HUES64 (cell line): ENCODE measurements at regions not wholly inside any gene's neighbourhood (a gene's known extent, or its start where the extent isn't known, plus 50 kb on each side); places are given as distances from the start of the nearest gene placed in this dataset.
A peak's percentile ranks its signal among the peaks of the same experiment; 100 is the strongest.
"Not testable (repeated sequence)": the region's sequence is repeated elsewhere in the genome, so short reads cannot be mapped to it uniquely, and the experiment has no call there.

ENCODE experiments used
- H3K27ac ChIP-seq: 2 replicates; pipeline ENCODE4 v1.7.0; 2013; ENCODE audit warnings: low read depth, low read length, inconsistent platforms
- H3K27me3 ChIP-seq: 2 replicates; pipeline ENCODE4 v1.6.1; 2013; ENCODE audit warnings: mild to moderate bottlenecking, low read length; ENCODE audit not compliant: insufficient read depth
- H3K36me3 ChIP-seq: 2 replicates; pipeline ENCODE4 v1.6.1; 2013; ENCODE audit warnings: mild to moderate bottlenecking, low read length; ENCODE audit not compliant: insufficient read depth
- H3K4me1 ChIP-seq: 2 replicates; pipeline ENCODE4 v1.6.1; 2013; ENCODE audit warnings: mild to moderate bottlenecking, low read length, moderate library complexity; ENCODE audit not compliant: insufficient read depth
- H3K4me3 ChIP-seq: 2 replicates; pipeline ENCODE4 v1.5.1; 2013; ENCODE audit warnings: mild to moderate bottlenecking, low read length, moderate library complexity
- H3K9ac ChIP-seq: 2 replicates; pipeline ENCODE4 v1.6.1; 2013; ENCODE audit warnings: mild to moderate bottlenecking, low read depth, low read length
- H3K9me3 ChIP-seq: 2 replicates; pipeline ENCODE4 v1.6.1; 2013; ENCODE audit warnings: low read depth, low read length; ENCODE audit not compliant: insufficient read depth
- WGBS: fragments of 150-250, 120-280 bp; methylation state at CpG from one replicate; pipeline ENCODE4 v1.1.7; 2013; ENCODE audit warnings: missing lambda C conversion rate; 5-methylcytosine and 5-hydroxymethylcytosine counted together

DNA sequence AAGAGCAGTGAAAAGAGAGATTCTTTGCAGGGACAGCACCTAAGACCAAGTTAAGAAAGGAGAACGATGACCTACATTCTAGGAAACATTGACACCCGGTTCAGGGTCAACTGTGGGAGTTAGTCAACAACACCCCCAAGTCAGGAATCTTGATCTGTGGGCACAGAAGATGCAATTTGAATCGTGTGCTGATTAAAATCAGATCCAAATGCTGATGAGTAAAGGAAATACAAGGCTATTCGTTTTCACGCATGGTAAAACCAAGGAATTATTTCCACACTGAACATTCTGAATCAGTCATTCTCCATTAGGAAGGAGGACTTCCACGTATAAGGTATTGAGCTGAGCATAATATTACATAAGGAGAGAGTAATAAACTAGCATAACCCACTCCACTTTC is 124.2 kb downstream of the COPS8 start:
- Histone ChIP-seq H3K9me3 (no peaks in the 10 kb centered on the region), H3K4me1 (peaks cover 28% of the 10 kb centered on the region), H3K36me3 (no peaks in the 10 kb centered on the region), H3K27me3 (no peaks in the 10 kb centered on the region), H3K9ac (no peak overlapping the region), H3K27ac (no peak overlapping the region), H3K4me3 (no peak overlapping the region)
- 88% methylated on average over 5 of the region's 6 CpGs for WGBS

DNA sequence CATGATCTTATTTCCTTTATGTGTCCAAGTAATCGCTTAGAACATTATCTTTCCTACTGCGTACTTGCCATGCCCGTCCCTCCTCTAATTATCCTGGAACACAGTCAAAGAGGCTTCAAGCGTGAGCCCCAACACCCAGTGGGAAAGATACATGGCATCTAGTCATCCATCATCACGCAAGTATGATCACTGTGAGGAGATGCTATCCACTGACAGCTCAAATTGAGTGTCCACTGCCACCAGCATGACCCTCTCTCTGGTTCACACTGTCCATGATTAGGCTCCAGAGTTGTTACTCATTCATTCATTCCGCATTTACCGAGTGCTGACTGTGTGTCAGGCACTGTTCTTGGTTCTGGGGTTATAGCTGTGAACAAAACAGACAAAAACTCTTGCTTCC is 124.6 kb downstream of the COPS8 start:
- peaks cover 25% of the 10 kb centered on the region for H3K4me1 ChIP-seq
- peak overlapping the region; percentile 13; the same call in 1 of the 2 replicates for H3K27ac ChIP-seq
- H3K9ac ChIP-seq, result no peak overlapping the region
- no peaks in the 10 kb centered on the region for H3K36me3 ChIP-seq
- no peaks in the 10 kb centered on the region for H3K27me3 ChIP-seq
- WGBS, result 95% methylated on average over 7 of the region's 7 CpGs
- H3K9me3 ChIP-seq, result no peaks in the 10 kb centered on the region
- H3K4me3 ChIP-seq, result no peak overlapping the region

DNA sequence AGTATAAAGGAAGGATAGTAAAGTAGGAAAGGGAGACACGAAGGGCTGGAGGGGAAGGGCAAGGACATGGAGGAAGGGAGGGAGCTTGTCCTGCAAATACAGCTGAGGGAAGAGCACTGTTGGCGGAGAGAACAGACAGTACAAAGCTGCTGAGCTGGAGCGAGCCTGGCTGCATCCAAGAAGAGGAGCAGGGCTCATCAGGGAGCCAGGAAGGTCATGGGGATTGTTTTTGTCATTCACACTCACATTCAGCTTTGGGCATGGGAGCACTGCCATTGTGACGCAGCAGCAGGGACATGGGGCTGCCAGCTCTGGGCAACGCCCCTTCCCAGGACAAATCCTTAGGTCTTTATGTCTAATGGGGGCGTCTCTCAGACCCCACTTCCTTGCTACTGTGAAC is 125.1 kb downstream of the COPS8 start:
- no peaks in the 10 kb centered on the region for H3K36me3 ChIP-seq
- no peaks in the 10 kb centered on the region for H3K9me3 ChIP-seq
- H3K4me3 ChIP-seq, result no peak overlapping the region
- H3K27ac ChIP-seq, result peak overlapping the region; percentile 70; the same call in 1 of the 2 replicates
- H3K27me3 ChIP-seq, result no peaks in the 10 kb centered on the region
- peaks cover 21% of the 10 kb centered on the region for H3K4me1 ChIP-seq
- H3K9ac ChIP-seq, result no peak overlapping the region
- WGBS, result 35% methylated on average over 6 of the region's 6 CpGs

DNA sequence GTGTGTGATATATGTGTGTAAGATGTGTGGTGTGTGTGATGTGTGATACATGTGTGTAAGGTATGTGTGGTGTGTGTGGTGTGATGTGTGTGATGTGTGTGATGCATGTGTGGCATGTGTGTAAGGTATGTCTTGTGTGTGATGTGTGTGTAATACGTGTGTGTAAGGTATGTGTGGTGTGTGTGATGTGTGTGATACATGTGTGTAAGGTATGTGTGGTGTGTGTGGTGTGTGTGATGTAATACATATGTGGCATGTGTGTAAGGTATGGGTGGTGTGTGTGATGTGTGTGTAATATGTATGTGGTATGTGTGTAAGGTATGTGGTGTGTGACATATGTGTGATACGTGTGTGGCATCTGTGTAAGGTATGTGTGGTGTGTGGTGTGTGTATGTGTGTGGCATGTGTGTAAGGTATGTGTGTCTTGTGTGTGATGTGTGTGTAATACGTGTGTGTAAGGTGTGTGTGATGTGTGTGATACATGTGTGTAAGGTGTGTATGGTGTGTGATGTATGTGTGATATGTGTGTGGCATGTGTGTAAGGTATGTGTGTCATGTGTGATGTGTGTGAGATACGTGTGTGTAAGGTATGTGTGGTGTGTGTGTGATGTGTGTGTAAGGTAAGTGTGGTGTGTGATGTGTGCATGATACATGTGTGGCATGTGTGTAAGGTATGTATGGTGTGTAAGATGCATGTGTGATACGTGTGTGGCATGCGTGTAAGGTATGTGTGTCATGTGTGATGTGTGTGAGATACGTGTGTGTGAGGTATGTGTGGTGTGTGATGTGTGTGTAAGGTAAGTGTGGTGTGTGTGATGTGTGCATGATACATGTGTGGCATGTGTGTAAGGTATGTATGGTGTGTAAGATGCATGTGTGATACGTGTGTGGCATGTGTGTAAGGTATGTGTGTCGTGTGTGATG is 126.9 kb downstream of the COPS8 start:
- H3K27me3 ChIP-seq, result not testable (repeated sequence)

DNA sequence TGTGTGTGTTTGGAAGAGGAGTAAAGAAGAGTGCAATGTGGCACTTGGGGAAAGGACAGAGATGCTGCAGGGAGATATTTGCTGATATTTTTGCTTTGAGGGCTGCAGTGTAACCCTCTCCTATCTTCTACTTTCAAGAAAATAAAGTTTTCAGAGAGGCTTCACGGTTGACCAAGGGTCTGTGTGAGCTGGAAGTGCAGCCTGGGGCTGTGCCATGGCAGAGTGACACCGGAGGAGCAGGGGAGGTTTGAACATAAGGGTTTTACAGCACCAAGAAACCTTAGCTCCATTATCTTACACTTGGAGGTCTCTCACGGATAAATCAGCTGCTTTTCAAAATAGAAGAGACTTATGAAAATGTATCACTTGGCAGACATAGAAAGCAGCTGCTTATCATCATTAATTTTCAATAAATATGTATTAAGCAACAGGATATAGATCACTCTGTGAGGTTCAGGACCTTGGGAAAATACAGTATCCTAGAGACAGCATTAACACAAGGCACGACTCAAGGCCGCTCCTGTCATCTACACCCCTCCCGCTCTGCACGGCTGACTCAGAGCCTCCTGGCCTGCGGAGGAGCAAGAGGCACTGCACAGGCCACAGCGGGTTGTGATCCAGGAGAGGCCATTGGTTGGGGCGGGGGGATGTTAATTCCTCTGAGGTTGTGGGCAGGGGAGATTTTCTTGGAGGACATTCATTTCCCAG is 127.8 kb downstream of the COPS8 start:
- Histone ChIP-seq H3K4me1 (peaks cover 30% of the 10 kb centered on the region), H3K4me3 (no peak overlapping the region), H3K9ac (no peak overlapping the region), H3K9me3 (no peaks in the 10 kb centered on the region), H3K27me3 (no peaks in the 10 kb centered on the region), H3K27ac (no peak overlapping the region), H3K36me3 (no peaks in the 10 kb centered on the region)
- 69% methylated on average over 9 of the region's 10 CpGs for WGBS

More for the DNA sequence above, 126.9 kb downstream of the COPS8 start:
- not testable (repeated sequence) for H3K9ac ChIP-seq, H3K4me3 ChIP-seq, H3K9me3 ChIP-seq, H3K36me3 ChIP-seq, H3K27ac ChIP-seq
- 92% methylated on average over 9 of the region's 9 CpGs for WGBS
- H3K4me1 ChIP-seq, result peaks cover 21% of the 10 kb centered on the region

DNA sequence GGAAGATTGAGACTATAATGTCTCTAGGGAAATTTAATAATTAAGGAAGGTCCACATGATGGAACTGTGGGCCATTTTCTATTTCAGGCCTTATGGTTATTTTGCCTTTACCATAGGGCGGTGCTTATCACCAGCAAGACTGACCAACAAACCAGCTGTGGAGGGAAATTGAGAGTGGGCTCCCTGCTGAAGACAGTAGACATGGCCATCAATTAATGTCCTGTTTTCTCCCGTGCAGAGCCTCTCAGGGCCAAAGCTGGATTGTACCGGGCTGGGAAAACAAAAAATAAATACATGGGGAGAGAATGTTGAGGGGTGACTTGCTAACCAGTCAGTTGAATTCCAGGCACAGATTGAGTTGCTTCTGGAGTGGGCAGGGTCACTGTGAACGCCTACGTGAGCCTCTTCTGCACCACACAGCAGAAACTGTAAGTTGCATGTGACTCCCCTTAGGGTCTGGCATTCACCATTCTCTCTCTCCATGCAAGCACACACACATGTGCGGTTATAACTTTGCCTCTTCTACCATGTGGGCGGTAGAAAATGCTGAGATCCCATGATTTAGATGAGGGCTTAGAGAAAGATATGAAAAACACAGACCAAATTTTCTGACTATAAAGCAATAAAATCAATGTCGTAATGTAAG is 128.5 kb downstream of the COPS8 start:
- Histone ChIP-seq H3K27me3 (no peaks in the 10 kb centered on the region), H3K4me3 (no peak overlapping the region), H3K36me3 (no peaks in the 10 kb centered on the region), H3K4me1 (peaks cover 27% of the 10 kb centered on the region), H3K9me3 (no peaks in the 10 kb centered on the region), H3K27ac (no peak overlapping the region), H3K9ac (no peak overlapping the region)
- 92% methylated on average over 7 of the region's 8 CpGs for WGBS

DNA sequence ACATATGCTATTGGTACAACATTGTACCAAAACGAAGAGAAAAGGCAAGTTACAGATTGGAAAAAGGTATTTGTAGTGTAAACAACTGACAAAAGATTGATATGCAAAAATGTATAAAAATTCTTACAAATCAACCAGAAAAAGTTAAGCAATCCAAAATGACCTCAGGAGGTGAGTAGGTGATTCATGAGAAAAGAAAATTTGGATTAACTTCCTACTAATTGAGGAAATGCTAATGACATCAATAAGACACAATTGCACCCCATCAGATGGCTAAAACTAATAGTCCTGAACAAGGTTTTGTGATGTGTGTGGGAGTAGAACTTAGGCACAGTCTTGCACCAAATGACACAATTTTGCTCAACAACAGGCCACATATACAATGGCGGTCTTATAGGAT is 129.3 kb downstream of the COPS8 start:
- Histone ChIP-seq H3K9me3 (no peaks in the 10 kb centered on the region), H3K27ac (no peak overlapping the region), H3K36me3 (no peaks in the 10 kb centered on the region), H3K4me1 (peaks cover 27% of the 10 kb centered on the region), H3K9ac (no peak overlapping the region), H3K4me3 (no peak overlapping the region), H3K27me3 (no peaks in the 10 kb centered on the region)
- no CpG with 5 or more reads among the region's 2 CpGs for WGBS

DNA sequence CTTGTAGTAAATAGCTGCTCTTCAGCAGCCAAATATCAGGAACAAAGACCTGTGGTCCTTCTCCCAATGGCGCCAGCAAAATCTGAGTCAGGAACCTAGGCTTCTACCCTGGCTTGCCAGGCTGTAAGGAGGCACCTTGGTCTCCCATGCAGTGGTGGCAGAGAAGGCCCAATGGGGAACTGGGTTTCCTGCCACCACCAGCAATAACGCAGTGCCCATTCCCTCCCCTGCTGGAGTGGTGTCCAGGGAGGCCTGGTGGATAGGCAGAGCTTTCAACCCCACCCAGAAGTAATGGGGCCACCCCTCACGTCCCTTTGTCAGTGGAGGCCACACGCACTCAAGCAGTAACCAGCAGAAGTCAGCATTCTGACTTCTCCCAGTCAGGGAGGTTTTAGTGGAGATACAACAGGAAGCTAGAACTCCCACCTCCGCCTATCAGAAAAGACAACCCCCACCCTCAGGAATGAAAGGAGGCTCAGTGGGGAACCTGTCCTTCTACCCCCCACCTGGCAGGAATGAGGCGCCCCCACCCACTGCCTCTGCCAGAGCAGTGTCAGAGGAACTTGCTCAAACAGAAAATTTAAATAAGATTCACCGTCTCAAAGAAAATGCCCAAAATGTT is 132.4 kb downstream of the COPS8 start:
- 42% methylated on average over 7 of the region's 7 CpGs for WGBS
- peak overlapping the region; percentile 78; the same call in 1 of the 2 replicates for H3K27ac ChIP-seq

DNA sequence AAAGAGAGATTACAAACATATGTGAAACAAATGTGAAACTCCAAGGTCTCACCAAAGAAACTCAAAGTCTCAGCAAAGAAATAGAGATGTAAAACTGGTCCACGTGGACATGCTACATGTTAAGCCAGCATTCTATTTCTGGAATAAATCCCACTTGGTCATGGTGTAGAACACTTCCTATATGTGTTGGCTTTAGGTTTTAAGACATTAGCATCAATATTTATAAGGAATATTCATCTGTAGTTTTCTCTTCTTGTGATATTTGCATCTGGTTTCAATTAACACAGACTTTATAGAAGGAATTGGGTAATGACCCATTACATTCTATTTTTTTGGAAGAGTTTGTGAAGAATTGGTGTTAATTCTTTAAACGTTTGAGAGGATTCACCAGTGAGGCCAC is 133.1 kb downstream of the COPS8 start:
- Histone ChIP-seq H3K4me3 (no peak overlapping the region), H3K27ac (peak overlapping the region; percentile 31; the same call in 1 of the 2 replicates), H3K36me3 (no peaks in the 10 kb centered on the region), H3K4me1 (peaks cover 13% of the 10 kb centered on the region), H3K9ac (no peak overlapping the region), H3K27me3 (no peaks in the 10 kb centered on the region), H3K9me3 (no peaks in the 10 kb centered on the region)
- WGBS, result 80% methylated on average over 2 of the region's 2 CpGs

More for the DNA sequence above, 132.4 kb downstream of the COPS8 start:
- H3K9me3 ChIP-seq, result no peaks in the 10 kb centered on the region
- H3K27me3 ChIP-seq, result no peaks in the 10 kb centered on the region
- no peak overlapping the region for H3K4me3 ChIP-seq
- no peaks in the 10 kb centered on the region for H3K36me3 ChIP-seq
- no peak overlapping the region for H3K9ac ChIP-seq
- H3K4me1 ChIP-seq, result peaks cover 13% of the 10 kb centered on the region

DNA sequence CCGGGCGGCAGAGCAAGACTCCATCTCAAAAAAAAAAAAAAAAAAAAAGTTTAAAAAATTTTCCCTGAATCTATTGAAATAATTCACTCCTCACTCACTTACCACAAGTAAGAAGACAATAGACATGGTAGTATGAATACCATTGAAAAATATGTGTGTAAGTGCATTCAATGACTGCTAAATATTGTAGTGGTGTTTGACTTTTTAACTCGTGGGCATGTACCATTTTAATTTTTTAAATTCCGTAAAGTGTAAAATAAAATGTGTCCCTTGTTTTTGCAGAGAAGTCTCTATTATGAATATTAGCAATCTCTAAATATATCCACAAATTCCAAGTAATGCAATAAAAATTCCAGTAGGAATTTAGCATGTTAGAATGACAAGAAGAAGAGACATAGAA is 134.1 kb downstream of the COPS8 start:
- Histone ChIP-seq H3K27ac (no peak overlapping the region), H3K9ac (no peak overlapping the region)

More for the DNA sequence above, 134.1 kb downstream of the COPS8 start:
- no peak overlapping the region for H3K4me3 ChIP-seq
- H3K9me3 ChIP-seq, result no peaks in the 10 kb centered on the region
- 94% methylated on average over 2 of the region's 4 CpGs for WGBS
- peaks cover 13% of the 10 kb centered on the region for H3K4me1 ChIP-seq
- no peaks in the 10 kb centered on the region for H3K27me3 ChIP-seq
- H3K36me3 ChIP-seq, result no peaks in the 10 kb centered on the region
